H1 (cell line): ENCODE measurements at regions not wholly inside any gene's neighbourhood (a gene's known extent, or its start where the extent isn't known, plus 50 kb on each side); places are given as distances from the start of the nearest gene placed in this dataset.

Experiments
- CBX5 ChIP-seq: fragments of 300-800, 300-1000 bp; sonication (generic); IDR thresholded peaks from 2 replicates; pipeline ENCODE4 v1.7.1; 2016; ENCODE audit warnings: antibody characterized with exemption, low read length, low read depth
- CTBP2 ChIP-seq: IDR thresholded peaks from 2 replicates; pipeline ENCODE4 v1.7.0; 2011; ENCODE audit warnings: borderline replicate concordance, mild to moderate bottlenecking, moderate library complexity, mixed read lengths, low read length; ENCODE audit not compliant: insufficient read depth, insufficient read length
- KDM4A ChIP-seq: IDR thresholded peaks from one replicate; pipeline ENCODE4 v1.7.1; 2012; ENCODE audit warnings: low read depth, mild to moderate bottlenecking, moderate library complexity, low read length, inconsistent platforms; ENCODE audit not compliant: severe bottlenecking

- TF ChIP-seq CTBP2 (no peak), KDM4A (no peak), CBX5 (no peak)
These were observed 159.6 kb upstream of the WDR1 start (continued) for GRCh38 chr4:10276152-10276551.
